Adipocyte (in vitro differentiated cells): ENCODE measurements at regions not wholly inside any gene's neighbourhood (a gene's known extent, or its start where the extent isn't known, plus 50 kb on each side); places are given as distances from the start of the nearest gene placed in this dataset.

Source experiments
- DNase-seq: peaks from one replicate; pipeline ENCODE4 v3.0.0-alpha.2; 2015; ENCODE audit warnings: low read depth
- H3K27me3 ChIP-seq: replicated peaks from 2 replicates; pipeline ENCODE4 v1.7.0; 2013; ENCODE audit warnings: mild to moderate bottlenecking, low read length, moderate library complexity; ENCODE audit not compliant: control insufficient read depth, insufficient read depth
- H3K36me3 ChIP-seq: 2 replicates; pipeline ENCODE4 v1.7.0; 2013; ENCODE audit warnings: low read length, mild to moderate bottlenecking, moderate library complexity; ENCODE audit not compliant: control insufficient read depth, insufficient read depth, severe bottlenecking
- H3K4me1 ChIP-seq: 2 replicates; pipeline ENCODE4 v1.7.0; 2013; ENCODE audit warnings: mild to moderate bottlenecking, low read length, moderate library complexity; ENCODE audit not compliant: control insufficient read depth, insufficient read depth
- H3K4me3 ChIP-seq: 2 replicates; pipeline ENCODE4 v1.7.0; 2013; ENCODE audit warnings: mild to moderate bottlenecking, low read length, moderate library complexity
- H3K9ac ChIP-seq: 2 replicates; pipeline ENCODE4 v1.7.0; 2013; ENCODE audit warnings: mild to moderate bottlenecking, low read length, moderate library complexity
- H3K9me3 ChIP-seq: 2 replicates; pipeline ENCODE4 v1.7.0; 2013; ENCODE audit warnings: mild to moderate bottlenecking, low read length, moderate library complexity; ENCODE audit not compliant: control insufficient read depth

DNA sequence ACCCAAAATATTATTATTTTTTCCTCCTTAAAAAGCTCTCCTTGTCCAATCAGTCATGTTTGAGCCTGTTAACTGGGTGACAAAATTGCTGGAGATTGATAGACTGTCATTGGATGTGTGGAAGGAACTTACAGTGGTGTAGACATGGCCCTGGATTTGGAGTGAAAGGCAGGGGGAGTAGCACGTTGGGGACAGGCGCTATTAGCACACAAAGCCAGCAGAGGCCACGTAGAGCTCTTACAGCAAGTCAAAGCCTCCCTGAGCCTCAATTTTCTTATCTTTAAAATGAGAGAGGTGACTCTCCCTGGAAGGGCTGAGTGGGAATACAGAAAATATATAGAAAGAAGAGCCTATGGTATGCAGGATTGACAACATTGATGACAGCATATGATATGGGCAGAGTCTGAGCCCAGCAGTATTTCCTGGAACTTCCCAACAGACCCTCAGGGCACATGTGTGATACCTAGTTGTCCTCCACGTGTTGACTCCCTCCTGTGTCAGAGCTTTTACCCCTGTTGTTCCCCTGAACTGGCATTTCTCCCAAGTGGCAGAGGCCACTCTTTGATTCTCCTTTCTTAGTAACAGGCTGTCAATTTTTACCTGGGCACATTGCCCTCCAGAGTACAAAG, 504.9 kb downstream of the VRK1 start:
- Histone ChIP-seq H3K27me3 (peaks cover 17% of the 10 kb centered on the region), H3K4me3 (no peak overlapping the region), H3K36me3 (no peaks in the 10 kb centered on the region), H3K4me1 (peaks cover 3% of the 10 kb centered on the region), H3K9me3 (no peaks in the 10 kb centered on the region), H3K9ac (no peak overlapping the region)
- DNase-seq, result no peak

GRCh38 chr14:97306133-97306759, 509.1 kb downstream of the VRK1 start:
- H3K4me1 ChIP-seq, result peaks cover 3% of the 10 kb centered on the region
- H3K9ac ChIP-seq, result no peak overlapping the region
- H3K9me3 ChIP-seq, result peaks cover 4% of the 10 kb centered on the region
- no peaks in the 10 kb centered on the region for H3K27me3 ChIP-seq
- no peak for DNase-seq
- H3K36me3 ChIP-seq, result no peaks in the 10 kb centered on the region
- no peak overlapping the region for H3K4me3 ChIP-seq

GRCh38 chr14:97306760-97307246, 509.6 kb downstream of the VRK1 start:
- H3K36me3 ChIP-seq, result no peaks in the 10 kb centered on the region
- no peaks in the 10 kb centered on the region for H3K27me3 ChIP-seq
- H3K9ac ChIP-seq, result no peak overlapping the region

DNA sequence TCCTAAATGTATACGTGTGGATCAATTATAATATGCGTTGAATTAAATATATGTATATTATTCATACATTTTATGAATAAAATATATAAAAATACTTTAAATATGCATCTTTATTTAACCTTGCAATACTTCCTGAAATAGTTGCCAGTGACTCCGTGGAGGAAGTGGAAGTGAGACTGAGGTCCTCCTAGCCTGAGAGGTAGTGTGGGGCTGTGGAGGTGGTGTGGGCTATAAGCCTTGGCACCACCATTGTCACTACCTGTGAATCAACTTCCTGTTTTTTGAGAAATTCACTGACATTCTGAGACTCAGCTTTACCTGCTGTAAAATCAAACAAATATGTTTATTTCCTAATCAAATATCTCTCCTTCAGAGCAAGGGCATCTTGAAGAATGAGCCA, 514.2 kb downstream of the VRK1 start:
- peaks cover 13% of the 10 kb centered on the region for H3K9me3 ChIP-seq
- no peaks in the 10 kb centered on the region for H3K27me3 ChIP-seq
- no peak for DNase-seq
- H3K4me1 ChIP-seq, result no peaks in the 10 kb centered on the region
- H3K36me3 ChIP-seq, result no peaks in the 10 kb centered on the region
- no peak overlapping the region for H3K9ac ChIP-seq
- no peak overlapping the region for H3K4me3 ChIP-seq

More at GRCh38 chr14:97306760-97307246, 509.6 kb downstream of the VRK1 start:
- no peak overlapping the region for H3K4me3 ChIP-seq
- H3K4me1 ChIP-seq, result peaks cover 3% of the 10 kb centered on the region
- DNase-seq, result no peak
- peaks cover 4% of the 10 kb centered on the region for H3K9me3 ChIP-seq

DNA sequence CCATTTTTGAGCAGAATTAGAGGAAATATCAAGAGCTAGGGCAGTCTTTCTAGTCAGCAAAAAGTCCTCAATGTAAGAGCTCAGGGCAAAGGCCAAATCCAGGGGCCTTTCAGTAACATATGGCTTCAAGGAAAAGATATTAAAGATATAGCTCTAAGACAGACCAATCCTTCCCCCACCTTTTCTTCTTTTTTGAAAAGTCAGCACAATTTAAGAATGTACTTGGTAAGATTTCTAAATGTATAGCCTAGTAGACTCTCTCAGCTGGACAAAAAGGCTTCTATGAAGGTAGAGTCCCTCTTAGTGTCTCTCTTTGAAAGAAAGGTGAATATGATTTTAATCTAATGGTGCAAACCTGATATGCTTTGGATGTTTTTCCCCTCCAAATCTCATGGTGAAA, 515.7 kb downstream of the VRK1 start:
- Histone ChIP-seq H3K9ac (no peak overlapping the region), H3K4me1 (no peaks in the 10 kb centered on the region), H3K4me3 (no peak overlapping the region), H3K9me3 (peaks cover 13% of the 10 kb centered on the region), H3K27me3 (no peaks in the 10 kb centered on the region), H3K36me3 (no peaks in the 10 kb centered on the region)
- DNase-seq, result no peak

DNA sequence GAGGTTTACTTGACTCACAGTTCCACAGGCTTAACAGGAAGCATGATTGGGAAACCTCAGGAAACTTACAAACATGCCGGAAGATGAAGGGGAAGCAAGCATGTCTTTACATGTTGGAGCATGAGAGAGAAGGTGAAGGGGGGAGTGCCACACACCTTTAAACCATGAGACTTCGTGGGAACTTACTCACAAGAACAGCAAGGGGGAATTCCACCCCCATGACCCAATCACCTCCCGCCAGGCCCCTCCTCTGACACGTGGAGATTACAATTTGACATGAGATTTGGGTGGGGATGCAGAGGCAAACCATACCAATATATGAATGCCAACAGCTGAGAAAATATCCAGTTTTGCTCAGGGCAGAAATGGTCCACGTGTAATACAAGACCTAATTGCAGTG, 518.6 kb downstream of the VRK1 start:
- no peaks in the 10 kb centered on the region for H3K27me3 ChIP-seq
- H3K4me1 ChIP-seq, result no peaks in the 10 kb centered on the region
- H3K9ac ChIP-seq, result no peak overlapping the region
- H3K9me3 ChIP-seq, result peaks cover 10% of the 10 kb centered on the region
- DNase-seq, result no peak
- H3K36me3 ChIP-seq, result no peaks in the 10 kb centered on the region
- H3K4me3 ChIP-seq, result no peak overlapping the region

- H3K4me1 ChIP-seq, result no peaks in the 10 kb centered on the region
- no peak overlapping the region for H3K4me3 ChIP-seq
- H3K36me3 ChIP-seq, result no peaks in the 10 kb centered on the region
- DNase-seq, result no peak
- peaks cover 6% of the 10 kb centered on the region for H3K9me3 ChIP-seq
- H3K27me3 ChIP-seq, result no peaks in the 10 kb centered on the region
- no peak overlapping the region for H3K9ac ChIP-seq
Measured at GRCh38 chr14:97318380-97318779, 521.2 kb downstream of the VRK1 start.

DNA sequence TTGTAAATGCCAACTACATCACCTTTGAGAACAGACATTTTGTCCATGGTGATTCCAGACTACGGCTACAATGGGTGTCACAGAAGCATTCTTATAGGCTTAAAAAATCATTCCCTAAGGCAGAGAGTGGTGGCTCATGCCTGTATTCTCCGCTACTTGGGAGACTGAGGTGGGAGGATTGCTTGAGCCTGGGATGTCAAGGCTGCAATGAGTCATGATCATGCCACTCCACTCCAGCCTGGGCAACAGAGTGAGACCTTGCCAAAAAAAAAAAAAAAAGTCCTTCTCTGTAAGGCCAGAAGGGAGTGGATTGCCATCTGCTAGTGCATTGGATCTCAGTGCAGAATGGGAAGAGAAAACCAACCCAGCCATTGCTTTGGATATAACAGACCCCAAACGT, 522.5 kb downstream of the VRK1 start:
- Histone ChIP-seq H3K36me3 (no peaks in the 10 kb centered on the region), H3K4me1 (no peaks in the 10 kb centered on the region), H3K27me3 (no peaks in the 10 kb centered on the region), H3K9ac (no peak overlapping the region), H3K4me3 (no peak overlapping the region), H3K9me3 (no peaks in the 10 kb centered on the region)
- DNase-seq, result no peak

- H3K27me3 ChIP-seq, result no peaks in the 10 kb centered on the region
- H3K36me3 ChIP-seq, result no peaks in the 10 kb centered on the region
- H3K4me1 ChIP-seq, result no peaks in the 10 kb centered on the region
- no peak overlapping the region for H3K9ac ChIP-seq
- no peaks in the 10 kb centered on the region for H3K9me3 ChIP-seq
- DNase-seq, result no peak
- H3K4me3 ChIP-seq, result no peak overlapping the region
Measured at GRCh38 chr14:97328743-97329142, 531.6 kb downstream of the VRK1 start.

GRCh38 chr14:97329701-97330100, 532.5 kb downstream of the VRK1 start:
- Histone ChIP-seq H3K9me3 (no peaks in the 10 kb centered on the region), H3K4me3 (no peak overlapping the region), H3K36me3 (no peaks in the 10 kb centered on the region), H3K27me3 (no peaks in the 10 kb centered on the region), H3K9ac (no peak overlapping the region), H3K4me1 (no peaks in the 10 kb centered on the region)
- no peak for DNase-seq

DNA sequence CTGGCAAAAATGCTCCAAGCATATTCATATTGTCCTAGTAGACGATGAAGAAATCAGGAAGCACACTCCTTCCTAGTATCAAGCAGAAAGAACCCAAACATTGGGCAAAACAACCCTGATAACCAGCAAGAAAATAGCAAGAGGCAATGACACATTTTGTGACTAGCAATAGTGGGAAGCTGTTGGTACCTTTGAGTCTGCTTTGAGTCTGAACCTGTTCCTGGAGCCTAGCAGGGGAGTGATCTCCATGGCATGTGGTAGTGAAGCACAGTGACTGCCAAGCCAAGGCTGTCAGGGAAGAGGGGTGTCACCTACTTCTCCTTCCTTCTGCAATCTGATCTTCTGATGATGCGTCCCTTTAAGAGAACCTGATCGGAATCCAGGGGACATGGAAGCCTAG, 533.9 kb downstream of the VRK1 start:
- no peak for DNase-seq
- H3K36me3 ChIP-seq, result no peaks in the 10 kb centered on the region
- H3K9me3 ChIP-seq, result no peaks in the 10 kb centered on the region
- H3K27me3 ChIP-seq, result no peaks in the 10 kb centered on the region
- H3K4me3 ChIP-seq, result no peak overlapping the region
- H3K4me1 ChIP-seq, result no peaks in the 10 kb centered on the region
- H3K9ac ChIP-seq, result no peak overlapping the region

DNA sequence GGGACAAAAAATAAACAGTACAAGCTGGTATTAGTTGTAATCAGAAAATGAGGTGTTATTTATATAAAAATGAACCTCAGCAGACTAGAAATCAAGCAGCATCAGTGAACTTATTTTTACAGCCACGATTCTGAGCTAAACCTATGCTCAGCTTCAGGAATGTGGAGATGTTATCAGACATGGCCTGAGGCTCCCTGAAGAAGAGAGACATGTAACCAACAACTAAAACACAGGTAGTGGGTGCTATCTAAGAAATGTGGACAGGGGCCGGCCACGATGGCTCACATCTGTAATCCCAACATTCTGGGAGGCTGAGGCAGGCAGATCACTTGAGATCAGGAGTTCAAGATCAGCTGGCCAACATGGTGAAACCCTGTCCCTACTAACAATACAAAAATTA, 534.3 kb downstream of the VRK1 start:
- H3K9ac ChIP-seq, result no peak overlapping the region
- no peaks in the 10 kb centered on the region for H3K36me3 ChIP-seq
- H3K4me1 ChIP-seq, result no peaks in the 10 kb centered on the region
- no peaks in the 10 kb centered on the region for H3K27me3 ChIP-seq
- no peak overlapping the region for H3K4me3 ChIP-seq
- no peaks in the 10 kb centered on the region for H3K9me3 ChIP-seq
- DNase-seq, result no peak
